ENCODE measurements at regions not wholly inside any gene's neighbourhood (a gene's known extent, or its start where the extent isn't known, plus 50 kb on each side); places are given as distances from the start of the nearest gene placed in this dataset.

- Histone ChIP-seq H3K4me1 (no peaks in the 10 kb centered on the region), H3K27ac (replicated peaks in 1 of 4) (no peak overlapping the region), H3K36me3 (no peaks in the 10 kb centered on the region), H3K9me3 (peaks cover 0 to 4% (median 0%) of the 10 kb centered on the region in 4 donors), H3K27me3 (no peaks in the 10 kb centered on the region), H3K4me3 (no peak overlapping the region)
- no peak for DNase-seq (ENCODE audit: extremely low spot score)
- WGBS: 41% methylated on average over 7 of the region's 7 CpGs
- TF ChIP-seq POLR2A (IDR thresholded peaks at IDR 0.05; ENCODE audit: low read depth) (no peak), EP300 (IDR thresholded peaks at IDR 0.05) (no peak)
- intact Hi-C loops (cut with DNase I): no loop called here
Observed at GRCh38 chr16:51326131-51326856, 175.2 kb upstream of the SALL1 start.

- 75% methylated on average over 5 of the region's 5 CpGs for WGBS
- DNase-seq (ENCODE audit: extremely low spot score): no peak
- no peak overlapping the region for H3K27ac ChIP-seq (replicated peaks in 1 of 4)
Observed at GRCh38 chr16:51321251-51321650, 170.2 kb upstream of the SALL1 start.

GRCh38 chr16:51317575-51317974, 166.5 kb upstream of the SALL1 start:
- DNase-seq (ENCODE audit: extremely low spot score): no peak
- intact Hi-C loops (cut with DNase I): no loop called here
- Histone ChIP-seq H3K27ac (replicated peaks in 1 of 4) (no peak overlapping the region), H3K27me3 (no peaks in the 10 kb centered on the region), H3K4me3 (no peak overlapping the region), H3K9me3 (no peaks in the 10 kb centered on the region), H3K36me3 (no peaks in the 10 kb centered on the region), H3K4me1 (no peaks in the 10 kb centered on the region)
- TF ChIP-seq CTCF (IDR thresholded peaks at IDR 0.05) (no peak), POLR2A (IDR thresholded peaks at IDR 0.05; ENCODE audit: low read depth) (no peak), POLR2AphosphoS5 (IDR thresholded peaks at IDR 0.05) (no peak), EP300 (IDR thresholded peaks at IDR 0.05) (no peak)

More at GRCh38 chr16:51321251-51321650, 170.2 kb upstream of the SALL1 start:
- Histone ChIP-seq H3K9me3 (no peaks in the 10 kb centered on the region), H3K4me1 (no peaks in the 10 kb centered on the region), H3K36me3 (no peaks in the 10 kb centered on the region), H3K27me3 (no peaks in the 10 kb centered on the region), H3K4me3 (no peak overlapping the region)
- TF ChIP-seq EP300 (IDR thresholded peaks at IDR 0.05): no peak
- TF ChIP-seq POLR2A (IDR thresholded peaks at IDR 0.05; ENCODE audit: low read depth): no peak
- no peak for TF ChIP-seq POLR2AphosphoS5 (IDR thresholded peaks at IDR 0.05)
- TF ChIP-seq CTCF (IDR thresholded peaks at IDR 0.05): no peak
- intact Hi-C loops (cut with DNase I): no loop called here

- H3K27ac ChIP-seq (replicated peaks in 1 of 4): no peak overlapping the region
- H3K4me1 ChIP-seq: no peaks in the 10 kb centered on the region
- DNase-seq (ENCODE audit: extremely low spot score): no peak
- H3K9me3 ChIP-seq: peaks cover 0 to 3% (median 0%) of the 10 kb centered on the region in 4 donors
- TF ChIP-seq EP300 (IDR thresholded peaks at IDR 0.05): no peak
- no peak for TF ChIP-seq POLR2A (IDR thresholded peaks at IDR 0.05; ENCODE audit: low read depth)
- TF ChIP-seq POLR2AphosphoS5 (IDR thresholded peaks at IDR 0.05): no peak
- TF ChIP-seq CTCF (IDR thresholded peaks at IDR 0.05): no peak
- no peak overlapping the region for H3K4me3 ChIP-seq
- no peaks in the 10 kb centered on the region for H3K27me3 ChIP-seq
- intact Hi-C loops (cut with DNase I): no loop called here
- 75% methylated on average over 2 of the region's 2 CpGs for WGBS
- H3K36me3 ChIP-seq: no peaks in the 10 kb centered on the region
Observed at GRCh38 chr16:51313198-51313597, 162.1 kb upstream of the SALL1 start.

- no peak for TF ChIP-seq CTCF (IDR thresholded peaks at IDR 0.05)
- no peak for TF ChIP-seq POLR2AphosphoS5 (IDR thresholded peaks at IDR 0.05)
- TF ChIP-seq POLR2A (IDR thresholded peaks at IDR 0.05; ENCODE audit: low read depth): no peak
- no peak for TF ChIP-seq EP300 (IDR thresholded peaks at IDR 0.05)
- Histone ChIP-seq H3K4me1 (no peaks in the 10 kb centered on the region), H3K27me3 (no peaks in the 10 kb centered on the region), H3K9me3 (peaks cover 0 to 3% (median 0%) of the 10 kb centered on the region in 4 donors), H3K36me3 (no peaks in the 10 kb centered on the region), H3K27ac (replicated peaks in 1 of 4) (no peak overlapping the region), H3K4me3 (no peak overlapping the region)
- intact Hi-C loops (cut with DNase I): no loop called here
- 67% methylated on average over 2 of the region's 2 CpGs for WGBS
- DNase-seq (ENCODE audit: extremely low spot score): no peak
Observed at GRCh38 chr16:51312363-51313150, 161.5 kb upstream of the SALL1 start.
